ENCODE measurements at regions not wholly inside any gene's neighbourhood (a gene's known extent, or its start where the extent isn't known, plus 50 kb on each side); places are given as distances from the start of the nearest gene placed in this dataset.

DNA sequence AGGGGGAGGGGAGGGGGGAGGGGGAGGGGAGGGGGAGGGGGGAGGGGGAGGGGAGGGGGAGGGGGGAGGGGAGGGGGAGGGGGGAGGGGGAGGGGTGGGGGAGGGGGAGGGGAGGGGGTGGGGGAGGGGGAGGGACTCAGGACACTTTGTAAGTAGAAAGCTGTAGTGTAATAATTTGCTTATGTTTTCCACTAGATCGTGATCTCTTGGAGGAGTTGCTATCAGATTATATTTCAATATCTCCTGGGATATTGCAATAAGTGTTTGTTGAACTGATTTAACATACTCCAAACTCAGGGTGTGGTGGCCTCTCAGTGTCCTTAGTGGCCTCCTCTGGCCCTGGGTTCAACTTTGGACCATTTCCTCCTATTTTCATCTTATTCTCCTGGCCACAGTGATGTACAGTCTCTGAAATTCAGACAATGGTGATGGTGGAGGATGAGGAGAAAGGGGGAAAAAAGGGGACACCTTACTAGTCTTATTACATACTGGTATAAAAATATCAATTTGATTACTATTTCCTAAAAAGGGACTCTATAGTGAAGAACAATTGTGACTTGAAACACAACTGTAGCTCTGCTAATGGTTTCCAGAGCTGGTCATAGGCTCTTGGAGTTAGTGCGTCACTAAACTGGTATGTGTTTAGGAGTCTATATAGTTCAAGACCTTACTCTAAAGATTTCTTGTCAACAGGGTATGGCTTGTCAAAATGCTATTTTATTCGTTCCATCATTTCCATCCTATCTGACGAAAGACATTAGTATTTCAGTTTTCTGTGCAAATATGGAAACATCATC lies 89.6 kb downstream of the DDX1 start:
- Histone ChIP-seq H3K36me3 (no peaks in the 10 kb centered on the region), H3K27me3 (no peaks in the 10 kb centered on the region), H3K27ac (no peak overlapping the region), H3K9me3 (no peaks in the 10 kb centered on the region), H3K4me3 (no peak overlapping the region), H3K4me1 (no peaks in the 10 kb centered on the region)
- TF ChIP-seq, protein P1, sequence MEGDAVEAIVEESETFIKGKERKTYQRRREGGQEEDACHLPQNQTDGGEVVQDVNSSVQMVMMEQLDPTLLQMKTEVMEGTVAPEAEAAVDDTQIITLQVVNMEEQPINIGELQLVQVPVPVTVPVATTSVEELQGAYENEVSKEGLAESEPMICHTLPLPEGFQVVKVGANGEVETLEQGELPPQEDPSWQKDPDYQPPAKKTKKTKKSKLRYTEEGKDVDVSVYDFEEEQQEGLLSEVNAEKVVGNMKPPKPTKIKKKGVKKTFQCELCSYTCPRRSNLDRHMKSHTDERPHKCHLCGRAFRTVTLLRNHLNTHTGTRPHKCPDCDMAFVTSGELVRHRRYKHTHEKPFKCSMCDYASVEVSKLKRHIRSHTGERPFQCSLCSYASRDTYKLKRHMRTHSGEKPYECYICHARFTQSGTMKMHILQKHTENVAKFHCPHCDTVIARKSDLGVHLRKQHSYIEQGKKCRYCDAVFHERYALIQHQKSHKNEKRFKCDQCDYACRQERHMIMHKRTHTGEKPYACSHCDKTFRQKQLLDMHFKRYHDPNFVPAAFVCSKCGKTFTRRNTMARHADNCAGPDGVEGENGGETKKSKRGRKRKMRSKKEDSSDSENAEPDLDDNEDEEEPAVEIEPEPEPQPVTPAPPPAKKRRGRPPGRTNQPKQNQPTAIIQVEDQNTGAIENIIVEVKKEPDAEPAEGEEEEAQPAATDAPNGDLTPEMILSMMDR (IDR thresholded peaks at IDR 0.05) = no peak
- no peak for DNase-seq
- intact Hi-C loops (cut with DNase I) = no loop called here
- 91 to 100% methylated on average over 4 of the region's 4 CpGs for WGBS, 2 donors

DNA sequence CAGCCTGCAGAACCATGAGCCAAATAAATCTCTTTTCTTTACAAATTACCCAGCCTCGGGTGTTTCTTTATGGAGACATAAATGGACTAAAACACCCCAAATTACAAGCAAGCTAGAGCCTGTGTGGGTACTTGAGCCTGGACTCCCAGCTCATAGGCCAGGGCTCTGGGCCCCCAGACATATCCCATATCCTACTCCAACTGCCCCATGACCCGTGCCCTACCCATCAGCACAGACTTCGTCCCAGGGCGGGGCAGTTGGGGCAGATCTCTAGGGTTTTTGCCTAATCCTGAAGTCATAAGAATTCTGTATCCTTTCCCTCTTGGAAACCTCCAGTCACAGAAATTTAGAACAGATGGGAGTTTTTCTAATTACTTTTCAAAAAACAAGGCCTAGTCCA lies 90.7 kb downstream of the DDX1 start:
- no peak for DNase-seq
- no peak for TF ChIP-seq POLR2A (IDR thresholded peaks at IDR 0.05)
- TF ChIP-seq, protein P1 (IDR thresholded peaks at IDR 0.05) = no peak
- no peak overlapping the region for H3K27ac ChIP-seq

DNA sequence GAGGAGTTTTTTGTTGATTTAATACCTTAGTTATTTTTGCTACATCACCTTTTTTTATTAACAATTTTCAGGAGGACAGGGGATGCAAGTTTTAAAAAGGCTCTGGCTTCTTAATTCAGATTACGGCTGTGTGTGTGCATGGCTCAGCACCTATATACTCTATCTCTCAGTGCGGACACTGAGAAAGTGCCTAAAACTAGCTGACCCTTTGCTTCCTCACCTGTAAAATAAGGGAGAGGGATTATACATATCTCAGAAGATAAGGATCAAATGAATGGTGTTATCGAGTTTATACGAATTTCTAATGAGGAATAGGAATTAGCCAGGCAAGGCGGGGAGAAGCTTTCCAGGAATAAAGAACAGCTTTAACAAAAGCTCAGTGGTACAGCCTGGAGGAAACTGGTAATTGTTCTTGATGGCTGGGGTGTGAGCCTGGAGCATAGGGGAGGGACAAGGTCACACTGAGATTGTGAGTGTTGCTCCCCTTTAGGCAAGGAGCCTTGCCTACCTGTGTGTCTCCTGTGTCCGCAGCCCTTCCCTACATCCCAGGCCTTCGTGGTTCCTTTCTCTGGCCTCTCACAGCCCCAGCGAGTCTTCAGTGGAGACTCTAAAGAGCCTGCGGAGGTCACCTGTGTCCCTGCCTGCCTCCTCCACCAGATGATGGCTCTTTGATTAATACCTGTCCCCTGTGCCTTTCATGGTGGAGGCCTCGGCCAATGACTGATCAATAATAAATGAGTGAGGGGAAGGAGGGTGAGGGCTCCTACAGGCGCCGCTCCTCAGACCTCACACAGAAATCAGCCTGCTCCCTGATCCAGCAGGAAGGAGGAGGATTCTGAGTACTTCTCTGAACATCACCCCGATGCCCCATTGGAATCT lies 92.7 kb downstream of the DDX1 start:
- WGBS, 2 donors = 85 to 88% methylated on average over 9 to 10 of the region's 13 CpGs
- Histone ChIP-seq H3K27ac (no peak overlapping the region), H3K9me3 (no peaks in the 10 kb centered on the region), H3K36me3 (no peaks in the 10 kb centered on the region), H3K4me1 (no peaks in the 10 kb centered on the region), H3K27me3 (no peaks in the 10 kb centered on the region), H3K4me3 (no peak overlapping the region)
- intact Hi-C loops (cut with DNase I) = no loop called here
- TF ChIP-seq, protein P1 (IDR thresholded peaks at IDR 0.05) = no peak
- no peak for TF ChIP-seq POLR2A (IDR thresholded peaks at IDR 0.05)
- DNase-seq = no peak

More for the DNA sequence above, 90.7 kb downstream of the DDX1 start:
- H3K9me3 ChIP-seq = no peaks in the 10 kb centered on the region
- H3K4me1 ChIP-seq = no peaks in the 10 kb centered on the region
- intact Hi-C loops (cut with DNase I) = no loop called here
- WGBS, 2 donors = 73 to 82% methylated on average over 4 of the region's 4 CpGs
- H3K4me3 ChIP-seq = no peak overlapping the region
- H3K27me3 ChIP-seq = no peaks in the 10 kb centered on the region
- no peaks in the 10 kb centered on the region for H3K36me3 ChIP-seq

DNA sequence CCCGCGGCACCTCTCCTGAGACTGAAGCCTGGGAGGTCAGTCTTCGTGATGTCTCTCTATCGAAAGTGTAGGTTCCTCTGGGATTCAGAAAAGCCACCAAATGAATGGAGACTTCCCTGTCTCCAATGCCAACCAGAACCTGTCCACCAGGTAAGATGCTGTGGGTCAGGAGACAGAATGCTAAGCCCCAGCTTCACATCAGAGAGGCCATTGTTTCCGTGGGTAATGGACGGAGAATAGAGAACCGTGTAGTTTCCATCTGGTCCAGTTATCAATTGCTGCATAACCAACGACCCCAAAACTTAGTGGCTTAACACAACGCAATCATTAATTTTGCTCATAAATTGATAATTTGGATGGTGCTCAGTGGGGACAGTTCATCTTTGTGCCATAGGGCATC lies 93.5 kb downstream of the DDX1 start:
- Histone ChIP-seq H3K27me3 (no peaks in the 10 kb centered on the region), H3K27ac (no peak overlapping the region), H3K9me3 (no peaks in the 10 kb centered on the region), H3K36me3 (no peaks in the 10 kb centered on the region), H3K4me3 (no peak overlapping the region), H3K4me1 (no peaks in the 10 kb centered on the region)
- no peak for DNase-seq
- TF ChIP-seq POLR2A (IDR thresholded peaks at IDR 0.05) = no peak
- TF ChIP-seq, protein P1 (IDR thresholded peaks at IDR 0.05) = no peak
- WGBS, 2 donors = 90 to 93% methylated on average over 2 to 9 of the region's 9 CpGs
- intact Hi-C loops (cut with DNase I) = no loop called here

DNA sequence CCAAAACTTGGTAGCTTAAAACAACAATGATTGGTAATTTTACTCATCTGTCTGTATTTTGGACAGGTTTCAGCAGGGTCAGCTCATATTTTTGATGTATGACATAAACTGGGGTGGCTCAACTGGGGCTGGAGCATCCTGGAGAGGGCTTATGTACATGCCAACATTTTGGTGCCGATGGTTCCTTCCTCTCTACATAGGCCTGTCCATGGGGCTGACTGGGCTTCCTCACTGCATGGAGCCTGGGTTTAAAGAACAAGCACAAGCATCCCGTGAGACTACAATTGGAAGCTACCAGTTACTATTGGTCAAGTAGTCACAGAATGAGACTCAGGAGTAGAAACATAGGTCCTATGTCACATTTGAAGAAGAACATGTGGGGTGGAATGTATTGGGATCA lies 95.0 kb downstream of the DDX1 start:
- Histone ChIP-seq H3K4me1 (no peaks in the 10 kb centered on the region), H3K27ac (no peak overlapping the region), H3K4me3 (no peak overlapping the region), H3K36me3 (no peaks in the 10 kb centered on the region), H3K27me3 (no peaks in the 10 kb centered on the region), H3K9me3 (no peaks in the 10 kb centered on the region)
- TF ChIP-seq, protein P1 (IDR thresholded peaks at IDR 0.05) = no peak
- TF ChIP-seq POLR2A (IDR thresholded peaks at IDR 0.05) = no peak
- DNase-seq = no peak
- intact Hi-C loops (cut with DNase I) = no loop called here
- 94 to 100% methylated on average over 1 to 2 of the region's 2 CpGs for WGBS, 2 donors
